Mesenchymal stem cell (in vitro differentiated cells and primary cell): ENCODE measurements at regions not wholly inside any gene's neighbourhood (a gene's known extent, or its start where the extent isn't known, plus 50 kb on each side); places are given as distances from the start of the nearest gene placed in this dataset.
A peak's percentile ranks its signal among the peaks of the same experiment; 100 is the strongest.

ENCODE experiments used
- DNase-seq: peaks from one replicate; pipeline ENCODE4 v3.0.0-alpha.2; 2013
- H2AFZ ChIP-seq: one replicate; pipeline ENCODE4 v1.6.1; 2013; ENCODE audit warnings: low read depth, mild to moderate bottlenecking, control low read depth, inconsistent platforms, low read length, moderate library complexity
- H2AK5ac ChIP-seq: 2 replicates; pipeline ENCODE4 v1.6.1; 2013; ENCODE audit warnings: low read length, moderate library complexity, mild to moderate bottlenecking, inconsistent platforms; ENCODE audit not compliant: severe bottlenecking
- H2BK120ac ChIP-seq: one replicate; pipeline ENCODE4 v1.6.1; 2013; ENCODE audit warnings: low read depth, mild to moderate bottlenecking, inconsistent platforms, low read length, moderate library complexity
- H2BK12ac ChIP-seq, 2 experiments: one replicate each; pipeline ENCODE4 v1.6.1; 2013; ENCODE audit warnings: inconsistent platforms in 2 of 2, low read length in 2 of 2, mild to moderate bottlenecking in 2 of 2, moderate library complexity in 2 of 2, control low read depth in 1 of 2
- H2BK15ac ChIP-seq: one replicate; pipeline ENCODE4 v1.6.1; 2013; ENCODE audit warnings: mild to moderate bottlenecking, low read depth, inconsistent platforms; ENCODE audit not compliant: poor library complexity, severe bottlenecking
- H2BK5ac ChIP-seq: 2 replicates; pipeline ENCODE4 v1.6.1; 2013; ENCODE audit warnings: low read depth, mild to moderate bottlenecking, low read length, control low read depth, inconsistent platforms; ENCODE audit not compliant: poor library complexity, severe bottlenecking
- H3K14ac ChIP-seq, 2 experiments: one replicate each; pipeline ENCODE4 v1.6.1; 2013; ENCODE audit warnings: inconsistent platforms in 2 of 2, low read length in 2 of 2, control low read depth in 1 of 2, mild to moderate bottlenecking in 1 of 2, moderate library complexity in 1 of 2
- H3K18ac ChIP-seq, 2 experiments: one replicate each; pipeline ENCODE4 v1.6.1; 2013; ENCODE audit warnings: inconsistent platforms in 2 of 2, low read length in 2 of 2, control low read depth in 1 of 2, low read depth in 1 of 2, mild to moderate bottlenecking in 1 of 2
- H3K23ac ChIP-seq, 2 experiments: one replicate each; pipeline ENCODE4 v1.6.1; 2013; ENCODE audit warnings: inconsistent platforms in 2 of 2, low read length in 2 of 2, mild to moderate bottlenecking in 2 of 2, moderate library complexity in 2 of 2, control low read depth in 1 of 2
- H3K27ac ChIP-seq: 2 replicates; pipeline ENCODE4 v1.5.1; 2013; ENCODE audit warnings: mild to moderate bottlenecking, moderate library complexity, low read length, control low read depth, inconsistent platforms; ENCODE audit not compliant: poor library complexity, severe bottlenecking
- H3K27me3 ChIP-seq, 2 experiments: 2 replicates each; pipeline versions ENCODE4 v1.6.1 to v1.7.0; 2013; ENCODE audit warnings: low read length in 2 of 2, mild to moderate bottlenecking in 2 of 2, moderate library complexity in 2 of 2, control low read depth in 1 of 2, inconsistent platforms in 1 of 2; ENCODE audit not compliant: control insufficient read depth in 1 of 2, insufficient read depth in 1 of 2
- H3K36me3 ChIP-seq, 2 experiments: 2 replicates each; pipeline versions ENCODE4 v1.6.1 to v1.7.0; 2013; ENCODE audit warnings: low read length in 2 of 2, control low read depth in 1 of 2, inconsistent platforms in 1 of 2, low read depth in 1 of 2, mild to moderate bottlenecking in 1 of 2; ENCODE audit not compliant: insufficient read depth in 2 of 2, control insufficient read depth in 1 of 2
- H3K4ac ChIP-seq, 2 experiments: one replicate each; pipeline ENCODE4 v1.6.1; 2013; ENCODE audit warnings: inconsistent platforms in 2 of 2, low read length in 2 of 2, mild to moderate bottlenecking in 2 of 2, moderate library complexity in 2 of 2, control low read depth in 1 of 2, low read depth in 1 of 2
- H3K4me1 ChIP-seq: 2 replicates; pipeline ENCODE4 v1.6.1; 2013; ENCODE audit warnings: low read depth, low read length, control low read depth; ENCODE audit not compliant: control insufficient read depth, insufficient read depth
- H3K4me2 ChIP-seq: 2 replicates; pipeline ENCODE4 v1.6.1; 2013; ENCODE audit warnings: low read length, mild to moderate bottlenecking, inconsistent platforms; ENCODE audit not compliant: poor library complexity, severe bottlenecking
- H3K4me3 ChIP-seq, 2 experiments: 2 replicates each; pipeline versions ENCODE4 v1.5.1 to v1.7.0; 2013; ENCODE audit warnings: low read length in 2 of 2, mild to moderate bottlenecking in 2 of 2, control low read depth in 1 of 2, low read depth in 1 of 2; ENCODE audit not compliant: insufficient read depth in 1 of 2
- H3K79me1 ChIP-seq: replicated peaks from 2 replicates; pipeline ENCODE4 v1.6.1; 2013; ENCODE audit warnings: mild to moderate bottlenecking, control low read depth, low read length, inconsistent platforms; ENCODE audit not compliant: poor library complexity, severe bottlenecking
- H3K9ac ChIP-seq: 2 replicates; pipeline ENCODE4 v1.7.0; 2013; ENCODE audit warnings: mild to moderate bottlenecking, low read length, moderate library complexity
- H3K9me3 ChIP-seq: 2 replicates; pipeline ENCODE4 v1.7.0; 2013; ENCODE audit warnings: mild to moderate bottlenecking, low read length; ENCODE audit not compliant: control insufficient read depth
- H4K8ac ChIP-seq: one replicate; pipeline ENCODE4 v1.6.1; 2013; ENCODE audit warnings: inconsistent platforms, mild to moderate bottlenecking, low read length, moderate library complexity
- H4K91ac ChIP-seq: one replicate; pipeline ENCODE4 v1.6.1; 2013; ENCODE audit warnings: mild to moderate bottlenecking, low read length, inconsistent platforms
- WGBS: methylation state at CpG from one replicate; pipeline ENCODE4 v1.1.7; 2013; ENCODE audit warnings: mixed read lengths; 5-methylcytosine and 5-hydroxymethylcytosine counted together

DNA sequence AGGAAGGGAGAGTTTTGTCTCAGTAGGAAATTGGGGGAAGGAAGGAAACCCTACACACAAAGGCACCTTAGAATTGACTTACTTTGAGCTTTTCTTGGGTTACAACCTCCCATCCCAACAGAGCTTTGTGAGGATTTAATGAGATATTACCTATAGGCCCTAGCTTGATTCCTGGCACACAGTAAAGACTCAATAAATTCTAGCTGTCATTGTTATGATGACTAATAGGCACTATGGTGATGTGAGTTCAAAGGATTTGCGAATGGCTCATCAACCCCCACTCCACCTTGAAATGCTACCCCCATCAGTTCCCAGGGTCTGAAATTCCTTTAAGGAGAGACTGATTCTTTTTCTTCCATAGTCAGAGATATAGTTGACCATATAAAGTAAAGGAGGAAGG, 67.9 kb upstream of the SMNDC1 start:
- H3K4me2 ChIP-seq = no peak overlapping the region
- H3K14ac ChIP-seq = no peak overlapping the region
- DNase-seq = no peak

DNA sequence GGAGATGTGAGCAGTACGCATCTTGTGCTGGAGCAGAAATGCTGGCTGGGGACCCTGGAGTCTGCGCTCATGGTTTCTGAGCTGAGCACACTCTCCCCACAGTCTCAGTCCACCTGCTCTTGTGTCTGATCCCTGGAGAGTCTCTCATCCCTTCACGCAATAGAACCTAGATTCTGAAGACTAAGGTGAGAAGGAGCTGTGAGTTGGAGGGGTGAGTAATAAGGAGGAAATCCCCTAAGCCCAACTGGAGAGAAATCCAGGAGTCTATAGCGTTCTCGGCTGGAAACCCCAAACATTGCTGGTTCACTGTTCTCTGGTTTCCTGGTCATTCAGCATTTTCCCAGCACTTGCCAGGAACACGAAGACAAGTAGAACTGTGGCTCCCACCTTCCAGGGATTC, 68.3 kb upstream of the SMNDC1 start:
- H3K23ac ChIP-seq = no peak overlapping the region
- WGBS = 90% methylated on average over 4 of the region's 6 CpGs
- H3K4me3 ChIP-seq = no peak overlapping the region
- no peaks in the 10 kb centered on the region for H3K27me3 ChIP-seq
- no peaks in the 10 kb centered on the region for H3K9me3 ChIP-seq
- H2BK120ac ChIP-seq = no peak overlapping the region
- H3K4ac ChIP-seq = no peak overlapping the region
- no peak overlapping the region for H2BK12ac ChIP-seq
- H4K8ac ChIP-seq = no peak overlapping the region
- H3K36me3 ChIP-seq = no peaks in the 10 kb centered on the region
- no peak for DNase-seq
- H3K79me1 ChIP-seq = no peaks in the 10 kb centered on the region
- no peak overlapping the region for H4K91ac ChIP-seq
- no peak overlapping the region for H3K18ac ChIP-seq
- H3K9ac ChIP-seq = no peak overlapping the region
- H2AFZ ChIP-seq = no peak overlapping the region
- H2BK15ac ChIP-seq = no peak overlapping the region
- H3K4me1 ChIP-seq = peaks cover 12% of the 10 kb centered on the region
- H2BK5ac ChIP-seq = no peak overlapping the region
- H3K4me2 ChIP-seq = no peak overlapping the region
- H3K14ac ChIP-seq = no peak overlapping the region
- no peak overlapping the region for H3K27ac ChIP-seq
- H2AK5ac ChIP-seq = no peak overlapping the region

More for the DNA sequence above, 67.9 kb upstream of the SMNDC1 start:
- H3K36me3 ChIP-seq = no peaks in the 10 kb centered on the region
- H4K91ac ChIP-seq = no peak overlapping the region
- H3K18ac ChIP-seq = no peak overlapping the region
- H3K4ac ChIP-seq = no peak overlapping the region
- H2AFZ ChIP-seq = no peak overlapping the region
- H4K8ac ChIP-seq = no peak overlapping the region
- WGBS = 40% methylated on average over 1 of the region's 1 CpG
- H2BK15ac ChIP-seq = no peak overlapping the region
- no peak overlapping the region for H3K9ac ChIP-seq
- H2AK5ac ChIP-seq = no peak overlapping the region
- H3K9me3 ChIP-seq = no peaks in the 10 kb centered on the region
- H2BK120ac ChIP-seq = no peak overlapping the region
- H2BK12ac ChIP-seq = no peak overlapping the region
- no peak overlapping the region for H3K23ac ChIP-seq
- H3K27ac ChIP-seq = no peak overlapping the region
- no peak overlapping the region for H2BK5ac ChIP-seq
- H3K79me1 ChIP-seq = no peaks in the 10 kb centered on the region
- no peaks in the 10 kb centered on the region for H3K27me3 ChIP-seq
- no peak overlapping the region for H3K4me3 ChIP-seq
- H3K4me1 ChIP-seq = peaks cover 15% of the 10 kb centered on the region

DNA sequence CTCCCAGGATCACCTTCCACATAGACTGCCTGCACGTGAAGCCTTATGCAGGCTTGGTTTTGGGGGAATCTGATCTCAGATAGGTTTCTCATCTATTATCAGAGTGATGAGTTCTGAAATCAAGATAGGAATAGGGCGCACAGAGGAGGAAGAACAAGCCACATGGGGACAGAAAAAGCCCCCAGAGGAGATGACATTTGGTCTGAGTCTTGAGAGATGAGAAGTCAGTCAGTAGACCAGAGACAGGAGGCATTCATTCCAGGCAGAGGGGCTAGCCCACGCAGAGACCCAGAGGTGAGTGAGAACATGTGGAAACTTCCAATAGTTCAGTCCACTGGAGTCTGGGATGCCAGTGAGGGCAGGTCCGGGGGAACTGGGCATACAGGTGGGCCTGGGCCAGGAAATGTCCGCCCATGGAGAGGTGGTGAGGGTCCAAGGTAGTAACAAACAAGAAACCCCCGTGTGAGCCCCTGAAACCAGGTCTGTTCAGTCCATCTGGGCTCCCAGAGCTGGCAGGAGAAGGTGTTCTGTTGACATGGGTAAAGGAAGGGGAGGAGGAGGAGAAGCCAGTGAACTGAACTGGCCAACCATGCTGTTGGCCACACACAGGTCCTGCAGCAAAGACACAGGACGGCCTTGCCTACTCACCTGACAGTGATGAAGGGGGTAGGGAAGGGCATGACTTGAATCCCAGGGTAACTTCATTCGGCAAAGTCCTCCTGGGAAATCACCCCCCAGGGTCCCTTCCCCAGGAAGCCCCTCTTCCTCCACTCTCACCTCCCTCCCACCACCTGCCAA, 69.3 kb upstream of the SMNDC1 start:
- H2BK12ac ChIP-seq = no peak overlapping the region
- H3K4me1 ChIP-seq = peaks cover 10% of the 10 kb centered on the region
- H2AFZ ChIP-seq = no peak overlapping the region
- H3K23ac ChIP-seq = no peak overlapping the region
- H3K27ac ChIP-seq = no peak overlapping the region
- H3K36me3 ChIP-seq = no peaks in the 10 kb centered on the region
- H3K14ac ChIP-seq = no peak overlapping the region
- no peak overlapping the region for H3K18ac ChIP-seq
- H3K4ac ChIP-seq = no peak overlapping the region
- H2BK5ac ChIP-seq = no peak overlapping the region
- no peak overlapping the region for H3K4me2 ChIP-seq
- H3K79me1 ChIP-seq = no peaks in the 10 kb centered on the region
- H3K4me3 ChIP-seq = no peak overlapping the region
- no peak overlapping the region for H3K9ac ChIP-seq
- H2BK15ac ChIP-seq = peak overlapping the region; percentile 44
- H4K91ac ChIP-seq = no peak overlapping the region
- no peak for DNase-seq
- no peak overlapping the region for H4K8ac ChIP-seq
- 99% methylated on average over 8 of the region's 8 CpGs for WGBS
- no peak overlapping the region for H2BK120ac ChIP-seq
- H2AK5ac ChIP-seq = no peak overlapping the region
- H3K9me3 ChIP-seq = no peaks in the 10 kb centered on the region
- H3K27me3 ChIP-seq = no peaks in the 10 kb centered on the region

- H3K4me1 ChIP-seq = peaks cover 10% of the 10 kb centered on the region
Measured at GRCh38 chr10:110375121-110375520, 70.4 kb upstream of the SMNDC1 start.

More at GRCh38 chr10:110375121-110375520, 70.4 kb upstream of the SMNDC1 start:
- H3K36me3 ChIP-seq = no peaks in the 10 kb centered on the region
- peak overlapping the region in 1 of 2 experiments; percentile 13 for H3K4ac ChIP-seq
- no peak overlapping the region for H3K9ac ChIP-seq
- H3K4me2 ChIP-seq = no peak overlapping the region
- H3K79me1 ChIP-seq = no peaks in the 10 kb centered on the region
- H2BK15ac ChIP-seq = no peak overlapping the region
- no peaks in the 10 kb centered on the region for H3K27me3 ChIP-seq
- no peak overlapping the region for H3K4me3 ChIP-seq
- H4K8ac ChIP-seq = no peak overlapping the region
- H2BK12ac ChIP-seq = peak overlapping the region; percentile 34 to 69
- H3K27ac ChIP-seq = no peak overlapping the region
- H2AK5ac ChIP-seq = no peak overlapping the region
- no peak overlapping the region for H2BK5ac ChIP-seq
- no peak overlapping the region for H2BK120ac ChIP-seq
- WGBS = 97% methylated on average over 2 of the region's 2 CpGs
- H2AFZ ChIP-seq = no peak overlapping the region
- H4K91ac ChIP-seq = peak overlapping the region; percentile 43
- DNase-seq = no peak
- no peak overlapping the region for H3K23ac ChIP-seq
- H3K18ac ChIP-seq = peak overlapping the region in 1 of 2 experiments; percentile 28
- no peak overlapping the region for H3K14ac ChIP-seq
- no peaks in the 10 kb centered on the region for H3K9me3 ChIP-seq
